ENCODE measurements at regions not wholly inside any gene's neighbourhood (a gene's known extent, or its start where the extent isn't known, plus 50 kb on each side); places are given as distances from the start of the nearest gene placed in this dataset.

DNA sequence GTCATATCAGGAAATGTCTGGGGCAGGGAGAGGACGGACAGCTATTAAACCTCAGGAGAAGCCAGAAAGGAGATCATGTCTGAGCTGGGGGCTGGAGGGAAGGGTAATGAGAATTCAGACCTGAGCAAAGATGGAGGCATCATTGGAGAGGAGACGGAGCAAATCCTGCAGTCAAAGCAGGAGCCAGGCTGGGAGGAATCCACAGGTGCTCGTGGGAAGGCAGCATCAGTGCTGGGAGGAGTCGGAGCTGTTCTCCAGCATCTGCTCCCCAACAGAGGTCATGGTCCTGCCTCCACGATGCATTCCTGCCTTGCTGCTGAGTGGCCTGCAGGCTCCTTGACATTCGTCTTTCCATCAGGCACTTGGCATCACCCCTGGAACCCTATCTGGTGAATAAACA lies 148.3 kb upstream of the RAB4A start:
- no peak overlapping the region for H3K4me3 ChIP-seq
- H3K4me1 ChIP-seq, result peaks cover 0 to 5% of the 10 kb centered on the region in 2 donors
- intact Hi-C loops (cut with DNase I; ENCODE audit: low total_unique reads), result no loop called here
- DNase-seq (ENCODE audit: low spot score in 2 of 2), result no peak
- no peaks in the 10 kb centered on the region for H3K9me3 ChIP-seq
- no peak overlapping the region for H3K27ac ChIP-seq
- H3K36me3 ChIP-seq, result no peaks in the 10 kb centered on the region
- H3K27me3 ChIP-seq, result no peaks in the 10 kb centered on the region
- TF ChIP-seq, protein P1, sequence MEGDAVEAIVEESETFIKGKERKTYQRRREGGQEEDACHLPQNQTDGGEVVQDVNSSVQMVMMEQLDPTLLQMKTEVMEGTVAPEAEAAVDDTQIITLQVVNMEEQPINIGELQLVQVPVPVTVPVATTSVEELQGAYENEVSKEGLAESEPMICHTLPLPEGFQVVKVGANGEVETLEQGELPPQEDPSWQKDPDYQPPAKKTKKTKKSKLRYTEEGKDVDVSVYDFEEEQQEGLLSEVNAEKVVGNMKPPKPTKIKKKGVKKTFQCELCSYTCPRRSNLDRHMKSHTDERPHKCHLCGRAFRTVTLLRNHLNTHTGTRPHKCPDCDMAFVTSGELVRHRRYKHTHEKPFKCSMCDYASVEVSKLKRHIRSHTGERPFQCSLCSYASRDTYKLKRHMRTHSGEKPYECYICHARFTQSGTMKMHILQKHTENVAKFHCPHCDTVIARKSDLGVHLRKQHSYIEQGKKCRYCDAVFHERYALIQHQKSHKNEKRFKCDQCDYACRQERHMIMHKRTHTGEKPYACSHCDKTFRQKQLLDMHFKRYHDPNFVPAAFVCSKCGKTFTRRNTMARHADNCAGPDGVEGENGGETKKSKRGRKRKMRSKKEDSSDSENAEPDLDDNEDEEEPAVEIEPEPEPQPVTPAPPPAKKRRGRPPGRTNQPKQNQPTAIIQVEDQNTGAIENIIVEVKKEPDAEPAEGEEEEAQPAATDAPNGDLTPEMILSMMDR (IDR thresholded peaks at IDR 0.05), result no peak
- TF ChIP-seq POLR2AphosphoS5 (IDR thresholded peaks at IDR 0.05), result no peak

DNA sequence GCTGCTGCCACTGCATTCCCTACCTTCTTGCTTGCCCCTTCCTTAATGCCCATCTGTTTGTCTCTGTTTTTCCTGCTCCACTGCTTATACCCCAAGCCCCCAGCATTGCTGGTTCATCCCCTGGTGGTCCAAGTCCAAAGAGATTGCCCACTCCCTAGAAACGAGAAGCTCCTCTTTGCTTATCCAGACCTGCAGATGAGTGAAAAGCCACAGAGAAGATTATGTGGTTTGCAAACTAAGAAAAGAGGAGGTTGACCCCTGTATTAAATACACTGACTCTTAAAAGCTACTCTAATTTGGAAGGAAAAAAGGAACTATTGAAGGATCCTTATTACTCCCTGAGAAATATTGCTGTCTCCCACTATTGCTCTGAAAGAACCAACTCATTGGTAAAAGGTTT lies 146.8 kb upstream of the RAB4A start:
- no peak for DNase-seq (ENCODE audit: low spot score in 2 of 2)
- Histone ChIP-seq H3K9me3 (no peaks in the 10 kb centered on the region), H3K4me1 (no peaks in the 10 kb centered on the region), H3K27ac (no peak overlapping the region), H3K36me3 (no peaks in the 10 kb centered on the region), H3K4me3 (no peak overlapping the region), H3K27me3 (no peaks in the 10 kb centered on the region)
- intact Hi-C loops (cut with DNase I; ENCODE audit: low total_unique reads), result no loop called here
- TF ChIP-seq POLR2AphosphoS5 (IDR thresholded peaks at IDR 0.05) (no peak), POLR2A (IDR thresholded peaks at IDR 0.05) (no peak)
- TF ChIP-seq, protein P1 (IDR thresholded peaks at IDR 0.05), result no peak

DNA sequence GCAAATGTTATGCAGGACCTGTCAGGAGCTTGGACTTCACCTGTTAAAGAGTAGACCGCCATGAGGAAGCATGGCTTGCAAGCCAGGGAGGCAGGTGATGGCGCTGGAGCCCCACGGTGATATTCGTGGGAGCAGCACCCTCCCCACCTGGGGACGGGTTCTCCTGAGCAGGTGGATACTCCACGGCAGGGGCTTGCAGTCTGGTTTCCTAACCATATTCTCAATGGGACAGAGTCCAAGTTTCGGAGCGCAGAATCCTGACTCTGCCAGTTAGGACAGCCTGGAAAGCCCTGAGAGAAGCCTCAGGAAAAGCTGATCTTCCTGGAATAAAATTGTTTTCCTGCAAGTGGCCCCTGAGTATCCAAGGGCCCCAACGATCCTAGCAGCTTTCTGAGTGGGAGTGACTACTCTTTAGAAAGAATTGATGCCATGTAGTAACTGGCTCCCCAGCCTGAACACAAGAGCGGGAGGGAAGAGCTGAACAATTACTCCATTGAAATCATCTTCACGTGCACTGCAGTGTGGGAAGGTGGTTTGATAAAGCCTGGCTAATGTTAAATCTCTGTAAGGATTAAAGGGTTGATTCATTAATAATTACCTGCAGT lies 146.3 kb upstream of the RAB4A start:
- H3K9me3 ChIP-seq, result no peaks in the 10 kb centered on the region
- H3K4me1 ChIP-seq, result no peaks in the 10 kb centered on the region
- no peaks in the 10 kb centered on the region for H3K36me3 ChIP-seq
- no peak overlapping the region for H3K4me3 ChIP-seq
- no peaks in the 10 kb centered on the region for H3K27me3 ChIP-seq
- DNase-seq (ENCODE audit: low spot score in 2 of 2), result no peak
- H3K27ac ChIP-seq, result no peak overlapping the region
- intact Hi-C loops (cut with DNase I; ENCODE audit: low total_unique reads), result no loop called here
- no peak for TF ChIP-seq POLR2AphosphoS5 (IDR thresholded peaks at IDR 0.05)
- no peak for TF ChIP-seq POLR2A (IDR thresholded peaks at IDR 0.05)
- TF ChIP-seq, protein P1 (IDR thresholded peaks at IDR 0.05), result no peak

DNA sequence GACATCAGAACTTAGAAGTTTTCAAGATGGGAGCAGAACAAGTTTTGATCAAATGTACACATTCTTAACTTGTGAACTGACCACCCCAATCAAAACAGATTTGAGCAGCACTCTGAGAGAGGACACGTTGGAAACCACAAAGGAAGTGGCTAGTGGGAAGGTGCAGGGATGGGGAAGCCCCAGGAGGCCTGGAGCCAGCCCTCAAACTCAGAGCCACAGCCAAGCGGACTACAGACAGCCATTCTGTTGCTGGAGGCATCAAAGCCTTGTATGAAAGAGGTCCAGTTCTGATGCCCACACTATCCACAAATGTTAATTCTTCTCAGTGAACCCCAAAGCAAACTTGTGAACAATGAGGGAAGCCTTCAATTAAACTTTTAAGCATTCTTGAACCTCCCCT lies 143.6 kb upstream of the RAB4A start:
- no peaks in the 10 kb centered on the region for H3K36me3 ChIP-seq
- TF ChIP-seq, protein P1 (IDR thresholded peaks at IDR 0.05), result no peak
- TF ChIP-seq POLR2A (IDR thresholded peaks at IDR 0.05) (no peak), POLR2AphosphoS5 (IDR thresholded peaks at IDR 0.05) (no peak)
- peak overlapping the region in 1 of 2 donors; percentile 37 for H3K27ac ChIP-seq
- H3K4me1 ChIP-seq, result no peaks in the 10 kb centered on the region
- H3K4me3 ChIP-seq, result no peak overlapping the region
- no peaks in the 10 kb centered on the region for H3K9me3 ChIP-seq
- intact Hi-C loops (cut with DNase I; ENCODE audit: low total_unique reads), result no loop called here
- DNase-seq (ENCODE audit: low spot score in 2 of 2), result no peak
- no peaks in the 10 kb centered on the region for H3K27me3 ChIP-seq

DNA sequence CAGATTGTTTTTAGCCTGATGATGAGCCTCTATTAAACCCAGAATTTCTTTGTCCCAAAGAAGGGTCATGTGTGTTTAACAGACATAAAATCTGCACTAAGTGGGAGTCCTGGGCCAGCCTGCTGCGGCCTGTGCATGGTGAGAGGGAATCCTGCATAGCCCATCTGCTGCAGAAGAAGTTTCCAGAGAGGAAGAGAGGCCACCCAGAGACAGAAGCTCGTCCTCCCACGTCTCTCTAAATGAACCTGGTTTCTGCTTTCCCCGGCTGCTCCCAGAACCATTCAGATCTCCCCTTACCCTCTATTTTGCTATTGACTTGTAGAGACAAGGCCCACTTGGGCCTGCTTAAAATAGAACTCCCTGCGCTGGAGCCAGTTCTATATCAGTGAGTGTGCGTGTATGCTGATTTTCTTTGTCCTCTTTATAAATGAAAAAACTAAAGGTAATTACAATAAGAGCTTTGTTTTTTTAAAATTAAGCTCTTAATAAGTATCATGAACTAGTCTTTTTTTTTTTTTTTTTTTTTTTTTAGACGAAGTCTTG lies 142.8 kb upstream of the RAB4A start:
- DNase-seq (ENCODE audit: low spot score in 2 of 2), result no peak
- Histone ChIP-seq H3K4me3 (no peak overlapping the region), H3K27me3 (no peaks in the 10 kb centered on the region), H3K4me1 (no peaks in the 10 kb centered on the region), H3K27ac (peak overlapping the region; percentile 37 to 46), H3K9me3 (no peaks in the 10 kb centered on the region), H3K36me3 (no peaks in the 10 kb centered on the region)
- no peak for TF ChIP-seq POLR2A (IDR thresholded peaks at IDR 0.05)
- TF ChIP-seq, protein P1 (IDR thresholded peaks at IDR 0.05), result no peak
- no peak for TF ChIP-seq POLR2AphosphoS5 (IDR thresholded peaks at IDR 0.05)
- intact Hi-C loops (cut with DNase I; ENCODE audit: low total_unique reads), result no loop called here

Data from breast epithelium (tissue), 4 donors.